Forelimb muscle (tissue), 1 donor: ENCODE measurements at regions not wholly inside any gene's neighbourhood (a gene's known extent, or its start where the extent isn't known, plus 50 kb on each side); places are given as distances from the start of the nearest gene placed in this dataset.
A peak's percentile ranks its signal among the peaks of the same experiment; 100 is the strongest.

Experiments
- DNase-seq: peaks from one replicate; pipeline ENCODE4 v3.0.0-alpha.2; 2013; ENCODE audit warnings: low read depth

DNA sequence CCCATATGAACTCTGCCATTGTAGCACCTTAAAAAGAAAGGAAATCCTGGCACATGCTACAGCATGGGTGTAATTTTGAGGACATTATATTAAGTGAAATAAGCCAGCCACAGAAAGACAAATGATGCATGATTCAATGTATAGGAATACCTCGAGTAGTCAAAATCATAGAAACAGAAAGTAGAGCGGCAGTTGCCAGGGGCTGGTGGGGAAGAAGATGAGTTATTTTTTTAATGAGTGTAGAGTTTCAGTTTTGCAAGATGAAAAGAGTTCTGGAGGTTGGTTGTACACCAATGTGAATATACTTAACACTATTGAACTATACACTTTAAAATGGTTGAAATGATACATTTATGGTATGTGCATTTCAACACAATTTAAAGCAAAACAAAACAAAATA, 133.0 kb downstream of the ZDHHC21 start:
- DNase-seq = no peak

DNA sequence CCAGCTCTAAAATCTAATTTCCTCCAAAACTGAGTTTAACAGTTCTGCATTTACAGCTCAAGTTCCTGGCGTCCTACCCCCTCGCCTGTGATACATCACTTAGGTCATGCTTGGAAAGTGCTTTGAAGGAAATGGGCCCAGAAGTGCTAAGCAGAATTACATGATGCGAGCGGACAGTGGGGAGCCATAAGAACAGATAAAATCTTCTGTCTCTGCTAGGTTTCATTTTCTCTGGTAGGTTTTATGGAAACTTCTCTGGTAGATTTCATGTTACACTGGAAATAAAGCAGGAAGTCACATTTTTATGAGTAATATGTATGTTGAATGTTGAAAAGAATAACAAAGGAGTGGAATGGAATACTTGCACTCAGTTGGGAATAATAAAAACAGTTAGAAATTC, 138.3 kb downstream of the ZDHHC21 start:
- DNase-seq = peak; percentile 86

DNA sequence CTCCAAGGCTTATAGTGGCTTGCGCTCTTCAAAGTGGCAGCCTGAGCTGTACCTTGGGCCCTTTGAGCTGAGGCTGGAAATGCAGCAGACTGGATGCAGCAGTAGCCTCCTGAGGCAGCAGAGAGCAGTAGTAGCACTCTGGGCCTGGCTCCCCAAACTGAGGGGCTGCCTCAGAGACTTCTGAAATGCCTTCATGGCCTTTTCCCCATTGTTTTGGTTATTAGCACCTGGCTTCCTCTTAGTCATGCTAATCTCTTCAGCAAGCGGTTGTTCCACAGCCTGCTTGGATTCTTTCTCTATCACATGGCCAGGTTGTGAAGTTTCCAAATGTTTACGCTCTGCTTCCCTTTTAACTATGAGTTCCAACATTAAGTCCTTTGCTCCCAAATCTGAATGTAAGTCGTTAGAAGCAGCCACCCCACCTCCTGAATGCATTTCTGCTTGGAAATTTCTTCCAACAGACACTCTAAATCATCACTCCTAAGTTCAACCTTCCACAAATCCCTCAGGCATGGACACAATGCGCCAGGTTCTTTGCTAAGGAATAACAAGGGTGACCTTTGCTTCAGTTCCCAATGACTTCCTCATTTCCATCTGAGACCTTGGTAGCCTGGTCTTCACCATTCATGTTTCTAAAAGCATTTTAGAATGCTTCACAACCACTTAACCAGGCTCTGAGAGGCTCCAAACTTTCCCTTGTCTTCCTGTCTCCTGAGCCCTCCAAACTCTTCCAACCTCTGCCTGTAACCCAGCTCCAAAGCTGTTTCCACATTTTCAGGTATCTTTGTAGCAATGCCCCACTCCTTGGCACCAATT, 145.8 kb downstream of the ZDHHC21 start:
- no peak for DNase-seq

DNA sequence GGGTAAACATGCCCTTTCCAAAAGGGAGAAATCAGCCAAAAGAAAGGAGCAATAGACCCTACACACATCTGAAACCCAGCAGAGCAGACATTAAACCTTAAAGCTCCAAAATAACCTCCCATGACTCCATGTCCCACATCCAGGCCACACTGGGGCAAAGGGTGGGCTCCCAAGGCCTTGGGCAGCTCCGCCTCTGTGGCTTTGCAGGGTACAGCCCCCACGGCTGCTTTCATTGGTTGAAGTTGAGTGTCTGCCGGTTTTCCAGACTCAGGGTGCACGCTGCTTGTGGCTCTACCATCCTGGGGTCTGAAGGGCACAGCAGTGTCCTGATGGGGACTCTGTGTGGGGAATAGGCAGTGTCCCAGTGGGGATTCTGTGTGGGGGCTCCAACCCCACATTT, 146.5 kb downstream of the ZDHHC21 start:
- no peak for DNase-seq

DNA sequence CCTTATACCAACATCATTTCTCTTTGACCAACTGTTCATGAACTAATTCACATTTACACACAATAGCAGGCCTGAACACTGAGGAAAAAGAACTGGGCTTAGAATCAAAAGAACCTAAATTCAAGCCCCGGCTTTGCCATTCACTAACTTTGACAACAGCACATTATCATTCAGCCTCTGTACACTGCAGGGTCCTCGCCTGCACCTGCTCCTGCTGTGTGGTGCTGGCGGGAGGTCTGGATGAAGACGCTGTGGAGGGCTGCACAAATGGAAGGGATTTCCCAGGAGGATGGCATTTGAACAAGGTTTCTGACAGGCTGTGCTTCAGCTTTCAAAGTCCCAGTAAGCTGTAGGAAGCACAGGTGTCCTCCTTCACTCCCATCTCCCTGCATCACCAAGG, 151.2 kb downstream of the ZDHHC21 start:
- no peak for DNase-seq

DNA sequence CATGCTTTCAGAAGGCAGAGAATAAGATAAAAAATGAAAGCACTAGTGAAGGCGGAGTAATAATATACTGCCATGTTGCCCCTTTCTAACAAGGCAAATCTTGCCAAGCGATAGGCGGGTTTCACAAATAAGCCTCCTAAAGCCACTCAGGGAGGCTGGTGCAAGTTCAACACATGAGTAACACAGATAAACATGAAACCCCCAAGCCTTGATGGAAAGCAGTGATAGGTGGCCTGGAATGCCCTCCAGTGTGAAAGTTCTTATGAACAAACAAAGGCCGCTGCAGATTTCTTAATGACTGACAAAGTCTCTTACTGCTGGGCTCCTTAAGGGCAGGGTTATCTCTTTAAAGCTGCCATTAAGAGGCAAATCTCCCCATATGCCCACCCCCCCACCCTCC, 154.7 kb downstream of the ZDHHC21 start:
- no peak for DNase-seq

DNA sequence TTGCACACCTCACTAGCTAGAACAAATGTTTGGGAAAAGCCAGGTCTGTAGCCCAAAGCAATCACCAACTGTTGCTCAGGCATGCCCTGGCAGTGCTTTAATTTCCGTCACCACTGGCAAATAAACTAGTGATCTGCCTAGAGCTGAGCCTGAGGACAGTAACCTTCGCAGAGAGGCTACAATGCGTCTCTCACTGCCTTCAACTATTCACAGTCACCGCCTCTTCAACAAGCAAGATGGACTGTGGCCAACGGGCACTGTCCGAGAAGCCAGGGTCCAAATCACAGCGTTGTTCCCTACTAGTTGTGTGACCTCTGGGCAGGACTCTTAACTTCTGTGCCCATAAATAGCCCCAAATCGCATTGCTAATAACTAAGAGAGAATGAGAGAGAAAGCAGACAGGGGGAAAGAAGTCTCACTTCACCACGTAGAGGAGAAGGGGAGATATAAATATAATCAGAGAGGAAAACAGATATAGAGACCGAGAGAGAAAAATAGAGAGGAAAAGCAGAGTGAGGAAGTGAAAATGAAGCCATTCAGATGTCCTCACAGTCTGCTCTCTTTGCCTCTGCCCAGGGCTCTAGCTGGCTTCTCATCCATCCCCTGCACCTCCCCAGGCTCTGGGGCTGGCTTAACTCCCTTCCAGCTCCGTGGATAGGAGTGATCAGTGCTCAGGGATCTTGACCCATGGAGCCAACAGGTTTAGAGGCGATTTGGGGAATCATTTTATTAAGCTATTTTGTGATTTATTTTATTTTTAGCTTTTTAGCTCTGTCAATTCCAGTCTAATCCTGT, 157.9 kb downstream of the ZDHHC21 start:
- DNase-seq = no peak

DNA sequence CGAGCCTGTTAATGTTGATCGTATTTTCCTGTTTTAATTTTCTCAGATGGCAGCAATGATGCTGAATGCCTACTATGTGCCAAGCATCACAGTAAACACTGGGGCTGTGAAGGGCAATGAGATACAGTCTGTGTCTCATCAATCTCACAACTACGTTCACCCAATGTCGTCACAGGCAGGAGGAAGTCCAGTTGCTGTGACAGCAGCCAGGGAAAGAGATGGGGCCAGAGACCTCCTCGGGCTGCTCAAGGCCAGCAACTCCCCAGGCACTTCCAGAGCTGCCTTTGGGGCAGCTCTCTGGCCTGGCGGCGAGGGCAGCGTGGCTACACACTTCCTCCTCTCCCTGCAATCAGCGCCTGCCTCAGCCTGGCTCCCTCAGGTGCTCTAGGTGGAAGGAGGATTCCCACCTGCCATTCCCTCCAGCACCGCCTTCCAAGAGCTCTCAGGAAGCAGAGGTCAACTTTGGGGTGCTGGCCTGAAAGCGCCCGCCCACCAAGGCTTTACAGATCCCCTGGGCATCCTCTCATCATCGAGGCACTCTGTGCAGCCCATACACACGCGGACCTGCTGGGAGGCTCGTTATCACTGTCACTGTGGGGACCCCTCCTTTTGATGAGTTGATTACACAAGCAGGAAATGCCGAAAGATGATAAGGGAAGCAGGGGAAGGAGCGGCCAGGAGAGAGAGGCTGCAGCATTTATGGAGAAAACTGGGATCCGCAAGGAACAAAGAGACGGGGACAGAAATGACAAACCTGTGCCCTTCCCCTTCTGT, 159.2 kb downstream of the ZDHHC21 start:
- DNase-seq = no peak

DNA sequence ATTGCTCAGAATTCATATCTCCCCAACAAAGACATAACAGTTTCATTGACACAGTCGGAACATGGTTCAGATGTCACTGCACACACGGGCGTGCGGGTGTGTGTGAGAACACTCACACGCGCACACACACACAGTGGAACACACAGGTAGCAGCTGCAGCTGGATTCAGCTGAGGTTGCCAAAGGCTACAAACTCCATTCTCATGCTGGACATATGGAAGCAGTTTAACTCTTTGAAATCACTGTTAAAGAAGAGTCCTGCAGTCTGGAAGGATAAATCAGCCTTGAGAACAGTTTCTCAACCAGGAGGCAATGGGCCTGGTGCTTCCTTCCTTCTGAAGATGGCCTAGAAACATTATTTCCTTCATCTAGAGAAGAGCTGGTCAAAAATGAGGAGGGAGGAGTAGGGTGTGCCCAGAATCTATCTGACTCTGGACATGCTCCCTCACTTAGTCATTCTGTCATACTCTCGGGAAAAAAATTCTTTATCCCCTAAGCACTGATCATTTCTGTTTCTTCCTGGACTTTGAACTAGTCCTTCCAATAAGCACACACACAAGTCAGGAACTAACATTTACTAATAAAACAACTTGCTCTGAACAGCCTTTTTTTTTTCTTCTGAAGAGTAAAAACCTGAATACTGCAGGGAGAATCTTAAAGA, 160.6 kb downstream of the ZDHHC21 start:
- no peak for DNase-seq

DNA sequence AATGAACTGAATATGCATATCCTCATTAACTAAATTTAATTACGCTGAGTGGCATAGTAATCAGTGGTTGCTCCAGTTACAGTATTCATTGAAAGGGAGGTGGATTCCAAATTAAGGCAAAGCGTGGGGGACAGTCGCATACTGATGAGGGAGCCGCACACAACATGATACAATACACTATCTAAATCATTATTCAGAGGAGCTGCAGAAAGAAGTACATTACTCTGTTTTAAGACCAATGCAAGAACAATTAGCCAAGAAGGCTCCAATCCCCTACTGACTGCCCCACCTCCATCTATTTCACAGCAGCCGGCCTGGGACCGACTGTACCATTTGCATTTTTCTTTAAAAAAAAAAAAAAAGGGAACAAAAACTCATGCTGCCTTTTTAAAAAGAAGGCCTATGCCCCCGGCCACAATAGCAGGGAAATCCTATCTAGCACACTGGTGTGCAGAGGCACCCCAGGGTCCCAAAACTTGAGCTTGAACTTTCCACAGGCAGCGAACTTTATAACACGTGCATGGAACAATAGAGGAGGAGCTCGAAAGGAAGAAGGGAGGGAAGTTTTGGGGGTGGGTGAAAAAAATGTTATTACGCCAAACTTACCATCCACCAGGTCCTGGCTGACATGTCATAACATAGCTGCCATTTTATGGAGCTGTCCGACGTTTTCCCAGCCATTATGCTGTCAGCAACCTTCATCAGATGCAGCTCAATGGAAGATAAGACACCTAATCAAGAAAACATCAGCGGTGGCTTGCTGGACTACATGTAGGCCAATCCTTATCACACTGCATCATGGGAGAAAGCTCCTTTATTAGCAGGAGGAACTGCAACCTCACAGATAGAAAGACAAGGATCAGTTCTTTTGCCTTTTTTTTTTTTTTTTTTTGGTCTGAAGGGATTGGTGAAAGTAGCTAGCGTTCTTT, 161.6 kb downstream of the ZDHHC21 start:
- no peak for DNase-seq

DNA sequence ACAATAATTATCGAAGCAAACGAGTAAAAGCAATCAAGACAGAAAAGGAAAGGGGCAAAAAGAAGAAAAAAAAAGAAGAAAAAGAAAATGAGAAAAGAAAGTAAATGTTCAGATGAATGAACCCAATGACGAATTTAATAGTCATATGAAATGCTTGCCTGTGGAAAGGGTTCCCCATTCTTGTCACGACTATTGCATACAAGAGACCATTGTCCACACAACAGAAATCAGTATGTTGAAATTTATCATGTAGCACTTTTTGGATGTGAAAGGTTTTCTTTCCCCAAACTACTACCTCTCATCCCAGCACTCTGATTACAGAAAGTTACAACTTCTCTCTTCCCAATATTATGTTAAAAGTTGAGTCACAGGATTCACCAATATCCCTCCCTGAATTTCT, 162.4 kb downstream of the ZDHHC21 start:
- DNase-seq = no peak

DNA sequence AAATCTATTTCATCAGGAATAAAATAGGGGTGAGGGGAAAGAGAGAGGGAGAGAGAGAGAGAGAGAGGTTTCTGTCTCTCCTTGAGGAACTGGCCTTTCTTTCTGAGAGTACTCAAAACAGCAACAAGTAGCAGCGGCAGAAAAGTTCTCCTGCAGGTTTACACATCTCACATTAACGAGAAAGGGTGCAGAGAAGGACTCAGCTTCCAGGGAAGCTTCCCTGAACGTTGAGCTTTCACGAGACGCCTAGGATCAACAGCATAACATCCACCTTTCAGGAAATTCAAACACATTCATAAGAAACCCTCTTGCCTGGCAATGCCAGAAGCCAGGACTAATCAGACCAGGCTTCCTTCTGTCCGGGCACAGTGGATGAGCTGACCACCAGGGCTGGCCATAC, 162.9 kb downstream of the ZDHHC21 start:
- no peak for DNase-seq

DNA sequence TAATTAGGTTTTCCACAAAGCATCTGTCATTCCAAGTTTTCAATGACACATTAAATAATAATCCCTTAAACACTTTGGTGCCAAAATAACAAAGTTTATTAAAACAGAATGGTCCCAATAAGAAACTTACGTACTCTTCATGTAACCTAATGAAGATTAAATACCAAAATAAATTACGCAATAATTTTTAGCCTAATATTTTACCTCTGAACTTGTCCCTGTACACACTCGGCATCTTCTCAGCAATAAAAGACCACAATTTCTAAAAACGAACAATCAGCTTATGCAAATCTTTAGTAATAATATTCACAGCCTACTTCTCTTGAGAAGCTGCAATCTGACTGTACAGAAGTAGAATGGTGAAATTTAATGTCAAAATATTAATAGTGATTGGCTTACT, 163.6 kb downstream of the ZDHHC21 start:
- no peak for DNase-seq

DNA sequence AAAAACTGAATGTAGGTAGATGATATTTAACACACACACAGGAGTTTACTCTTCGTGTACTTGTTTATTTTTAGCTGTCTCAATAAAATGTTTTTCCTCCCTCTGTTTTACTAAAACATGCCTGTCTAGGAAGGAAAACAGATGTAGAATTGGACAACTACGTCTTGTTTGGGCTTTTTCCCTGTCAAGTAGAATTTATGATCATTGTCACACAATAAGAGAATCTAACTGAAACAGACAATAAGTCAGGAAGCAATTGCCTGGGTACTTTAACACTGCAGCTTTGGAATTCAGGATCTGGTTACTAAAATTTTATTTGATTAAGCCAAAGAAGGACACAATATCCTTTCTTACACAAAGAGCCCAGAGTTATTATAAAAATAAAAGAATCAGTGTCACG, 164.2 kb downstream of the ZDHHC21 start:
- no peak for DNase-seq

DNA sequence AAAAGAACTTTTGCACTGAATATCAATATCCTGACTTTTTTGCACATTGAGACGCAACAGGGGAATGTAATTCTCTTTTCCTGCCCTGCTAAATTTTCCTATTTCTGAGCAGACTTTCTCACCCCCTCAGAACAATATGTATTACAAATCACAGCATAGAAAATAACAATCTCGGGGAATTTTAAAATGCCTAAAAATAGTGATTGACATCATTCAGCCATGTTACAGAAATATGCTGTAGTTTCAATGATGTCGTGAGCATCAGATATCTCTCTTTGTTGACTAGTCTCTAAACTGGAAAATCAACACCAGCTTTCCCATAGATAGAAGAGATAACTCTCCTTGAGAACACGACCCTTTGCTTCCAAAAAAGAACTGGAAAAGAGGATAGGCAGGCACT, 166.7 kb downstream of the ZDHHC21 start:
- no peak for DNase-seq

DNA sequence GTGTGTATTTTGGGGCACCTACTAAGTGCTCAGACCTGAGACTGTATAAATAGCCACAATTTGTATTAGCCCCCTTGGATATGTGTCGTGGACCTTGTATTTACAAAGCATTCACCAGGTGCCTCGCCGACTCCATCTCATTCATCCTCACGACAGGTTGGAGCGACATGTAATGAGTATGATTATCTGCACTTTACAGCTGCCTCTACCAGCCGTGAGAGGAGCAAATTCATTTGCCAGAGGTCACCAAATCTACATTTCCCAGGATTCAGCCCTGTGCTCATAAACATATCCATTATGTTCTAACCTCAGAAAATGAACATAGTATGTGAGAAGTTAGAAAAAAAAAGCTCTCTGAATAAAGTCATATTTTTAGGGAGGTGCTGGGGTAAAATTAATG, 167.4 kb downstream of the ZDHHC21 start:
- no peak for DNase-seq

DNA sequence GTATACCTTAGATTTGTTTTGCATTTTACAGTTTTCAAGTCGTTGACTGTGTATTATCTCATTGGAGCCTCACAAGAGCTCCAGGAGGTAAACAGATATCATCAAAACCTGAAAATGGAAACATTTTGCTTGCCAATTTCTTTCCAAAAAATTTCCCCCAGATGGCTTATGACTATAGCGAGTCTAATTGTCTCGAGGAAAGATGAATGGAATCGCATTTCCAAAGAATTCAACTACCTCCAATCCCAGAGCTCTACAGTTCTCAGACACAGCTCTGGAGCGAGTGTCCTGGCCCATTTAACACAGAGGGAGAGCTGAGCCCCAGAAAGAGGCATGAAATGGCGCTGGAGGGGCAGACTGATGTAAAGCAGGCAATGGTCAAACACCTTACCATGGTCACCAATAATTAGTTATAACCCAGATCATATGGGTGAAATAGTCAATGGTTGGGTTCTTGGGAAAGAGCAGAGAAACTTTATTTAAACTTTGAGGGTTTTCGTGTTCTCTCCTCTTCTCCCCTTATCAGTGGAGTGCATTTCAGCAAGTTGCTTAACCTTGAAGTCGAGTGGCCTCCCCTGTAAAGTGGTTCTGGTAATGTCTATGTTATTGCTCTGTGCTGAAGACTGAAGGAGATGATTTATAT, 168.2 kb downstream of the ZDHHC21 start:
- no peak for DNase-seq

DNA sequence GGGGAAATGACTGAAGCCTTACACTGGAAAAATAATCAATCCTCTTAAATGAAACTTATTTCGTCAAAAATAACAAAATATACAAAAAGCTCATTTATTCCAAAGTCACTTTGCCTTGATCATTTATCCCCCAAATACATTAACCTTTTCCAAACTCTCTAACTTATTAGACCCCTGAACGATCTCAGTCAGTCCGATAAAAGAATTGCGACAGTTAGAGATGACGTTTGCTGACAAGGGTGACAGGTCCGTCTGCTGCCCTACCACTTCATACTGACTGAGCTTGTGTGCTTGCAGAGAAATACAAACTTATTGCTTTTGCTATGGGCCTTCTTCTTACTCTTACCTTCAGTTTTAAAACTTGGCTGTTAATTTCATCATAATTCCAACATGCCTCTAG, 169.7 kb downstream of the ZDHHC21 start:
- DNase-seq = no peak

DNA sequence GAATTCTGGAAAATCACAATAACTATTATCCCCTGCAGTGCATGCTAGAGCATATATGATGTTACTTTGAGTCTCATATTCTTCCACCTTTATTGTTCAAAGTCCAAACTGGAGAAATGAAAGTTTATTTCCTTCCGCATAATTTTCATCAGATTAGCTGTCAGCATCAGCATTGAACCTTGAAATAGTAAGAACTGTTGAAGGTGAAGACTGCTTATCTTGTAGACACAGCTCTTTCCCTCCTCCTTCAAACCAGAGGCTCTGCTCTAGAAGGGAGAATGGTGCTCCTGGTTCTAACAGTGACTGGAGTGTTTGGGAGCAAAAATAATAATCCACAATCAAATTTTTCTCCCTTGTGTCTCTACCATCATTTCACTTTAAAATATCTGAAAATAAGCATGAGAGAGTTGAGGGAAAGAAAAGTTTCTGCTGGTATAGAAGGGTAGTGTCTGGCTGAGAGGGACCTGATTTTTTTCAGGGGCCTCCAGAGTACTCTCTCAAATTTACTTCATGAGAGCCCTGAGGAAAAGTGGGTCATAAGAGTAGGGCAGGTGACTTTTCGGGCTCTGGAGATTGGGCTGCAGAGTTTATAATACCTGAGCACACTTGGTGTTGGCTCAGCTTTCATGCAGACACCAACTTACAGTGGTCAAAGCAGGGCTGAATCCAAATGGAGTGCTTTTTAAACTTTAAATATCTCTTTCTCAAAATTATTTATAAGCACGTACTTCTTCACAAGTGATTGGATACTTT, 170.4 kb downstream of the ZDHHC21 start:
- DNase-seq = no peak

DNA sequence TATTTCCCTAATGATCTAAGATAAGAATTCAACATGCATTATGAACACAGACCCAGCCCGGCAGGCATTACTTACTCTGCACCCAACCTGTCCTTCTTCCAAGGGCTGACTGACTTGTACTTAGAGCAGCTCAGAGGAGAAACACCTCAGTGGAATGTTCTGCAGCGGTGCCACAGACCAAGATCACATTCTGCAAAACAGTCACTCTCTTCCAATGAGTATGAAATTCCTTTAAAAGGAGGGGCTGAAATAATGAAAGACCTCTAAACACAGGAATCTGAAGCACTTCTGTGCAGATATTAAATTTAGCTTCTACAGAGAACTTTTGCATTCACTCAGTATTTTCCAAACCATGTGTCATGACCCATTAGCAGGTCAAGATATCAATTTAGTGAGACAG, 172.9 kb downstream of the ZDHHC21 start:
- DNase-seq = no peak
